Breast epithelium (tissue), 3 donors: ENCODE measurements at regions not wholly inside any gene's neighbourhood (a gene's known extent, or its start where the extent isn't known, plus 50 kb on each side); places are given as distances from the start of the nearest gene placed in this dataset.

ENCODE experiments used
- POLR2A ChIP-seq: fragments of 450-650 bp; IDR thresholded peaks from one replicate; pipeline ENCODE4 v1.6.1; 2016; ENCODE audit warnings: antibody characterized with exemption, mild to moderate bottlenecking, moderate library complexity
- POLR2AphosphoS5 ChIP-seq, 3 donors: sonication (generic); formaldehyde crosslinking; IDR thresholded peaks; one replicate each; pipeline ENCODE4 v1.6.1; 2017; ENCODE audit warnings: antibody characterized with exemption in 3 of 3
- TF ChIP-seq, protein P1 (sequence below), 3 donors: fragments of 450-650 bp; IDR thresholded peaks; one replicate each; pipeline ENCODE4 v1.5.1; 2016 to 2017; ENCODE audit warnings: antibody characterized with exemption in 3 of 3, mild to moderate bottlenecking in 3 of 3, moderate library complexity in 3 of 3

DNA sequence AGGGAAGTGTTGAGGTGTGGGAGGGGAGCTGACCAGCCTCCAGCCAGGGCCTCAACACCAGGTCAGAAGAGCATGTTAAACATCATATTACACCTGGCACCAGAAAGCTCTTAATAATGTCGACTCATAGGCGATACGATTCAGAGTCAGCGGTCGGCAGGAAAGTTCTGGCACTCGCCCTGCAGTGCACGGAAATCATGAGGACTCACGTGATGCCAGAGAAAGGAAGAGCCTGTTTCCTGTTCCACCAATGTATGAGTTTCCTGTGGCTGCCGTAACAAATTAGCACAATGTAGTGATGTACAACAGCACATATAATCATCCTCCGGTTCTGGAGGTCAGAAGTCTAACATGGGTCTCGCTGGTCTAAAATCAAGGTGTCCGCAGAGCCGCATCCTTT lies 198.8 kb downstream of the BARX2 start:
- TF ChIP-seq POLR2A = no peak
- TF ChIP-seq, protein P1, sequence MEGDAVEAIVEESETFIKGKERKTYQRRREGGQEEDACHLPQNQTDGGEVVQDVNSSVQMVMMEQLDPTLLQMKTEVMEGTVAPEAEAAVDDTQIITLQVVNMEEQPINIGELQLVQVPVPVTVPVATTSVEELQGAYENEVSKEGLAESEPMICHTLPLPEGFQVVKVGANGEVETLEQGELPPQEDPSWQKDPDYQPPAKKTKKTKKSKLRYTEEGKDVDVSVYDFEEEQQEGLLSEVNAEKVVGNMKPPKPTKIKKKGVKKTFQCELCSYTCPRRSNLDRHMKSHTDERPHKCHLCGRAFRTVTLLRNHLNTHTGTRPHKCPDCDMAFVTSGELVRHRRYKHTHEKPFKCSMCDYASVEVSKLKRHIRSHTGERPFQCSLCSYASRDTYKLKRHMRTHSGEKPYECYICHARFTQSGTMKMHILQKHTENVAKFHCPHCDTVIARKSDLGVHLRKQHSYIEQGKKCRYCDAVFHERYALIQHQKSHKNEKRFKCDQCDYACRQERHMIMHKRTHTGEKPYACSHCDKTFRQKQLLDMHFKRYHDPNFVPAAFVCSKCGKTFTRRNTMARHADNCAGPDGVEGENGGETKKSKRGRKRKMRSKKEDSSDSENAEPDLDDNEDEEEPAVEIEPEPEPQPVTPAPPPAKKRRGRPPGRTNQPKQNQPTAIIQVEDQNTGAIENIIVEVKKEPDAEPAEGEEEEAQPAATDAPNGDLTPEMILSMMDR (IDR thresholded peaks at IDR 0.05) = no peak
- TF ChIP-seq POLR2AphosphoS5 (IDR thresholded peaks at IDR 0.05) = no peak
